Breast epithelium (tissue), 3 donors: ENCODE measurements at regions not wholly inside any gene's neighbourhood (a gene's known extent, or its start where the extent isn't known, plus 50 kb on each side); places are given as distances from the start of the nearest gene placed in this dataset.

Experiments
- CTCF ChIP-seq, 3 donors: fragments of 450-650 bp; IDR thresholded peaks; one replicate each; pipeline ENCODE4 v1.5.1; 2016 to 2017; ENCODE audit warnings: antibody characterized with exemption in 3 of 3, mild to moderate bottlenecking in 3 of 3, moderate library complexity in 3 of 3
- POLR2A ChIP-seq: fragments of 450-650 bp; IDR thresholded peaks from one replicate; pipeline ENCODE4 v1.6.1; 2016; ENCODE audit warnings: antibody characterized with exemption, mild to moderate bottlenecking, moderate library complexity

- TF ChIP-seq CTCF (IDR thresholded peaks at IDR 0.05) (no peak), POLR2A (no peak)
Measured at GRCh38 chr5:6885581-6885980, 172.3 kb downstream of the TENT4A start.
